ENCODE measurements at regions not wholly inside any gene's neighbourhood (a gene's known extent, or its start where the extent isn't known, plus 50 kb on each side); places are given as distances from the start of the nearest gene placed in this dataset.

- no peak for DNase-seq
These were observed 51.1 kb upstream of the ZNF236 start for GRCh38 chr18:76771192-76771799.

GRCh38 chr18:76767954-76768353 is 54.4 kb upstream of the ZNF236 start:
- DNase-seq = no peak

DNA sequence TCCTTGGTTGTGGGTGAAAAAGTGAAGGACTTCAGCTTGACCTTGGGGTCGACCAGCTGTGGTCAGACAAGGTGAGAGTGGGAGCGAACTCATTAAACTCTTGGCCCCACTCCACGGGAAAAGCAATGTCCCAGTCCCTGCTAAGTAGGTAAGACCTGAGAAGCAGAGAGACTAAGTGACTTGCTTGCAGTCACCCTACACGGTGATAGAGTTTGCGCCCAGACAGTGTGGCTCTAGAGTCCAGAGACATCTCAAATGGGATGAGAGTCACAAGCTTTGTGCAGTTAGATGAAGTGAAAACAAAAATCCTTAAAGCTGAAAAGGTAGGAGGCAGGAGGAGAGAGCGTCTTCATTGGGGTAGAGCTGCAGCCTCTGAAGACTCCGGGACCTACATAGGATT is 55.9 kb upstream of the ZNF236 start:
- no peak for DNase-seq

DNA sequence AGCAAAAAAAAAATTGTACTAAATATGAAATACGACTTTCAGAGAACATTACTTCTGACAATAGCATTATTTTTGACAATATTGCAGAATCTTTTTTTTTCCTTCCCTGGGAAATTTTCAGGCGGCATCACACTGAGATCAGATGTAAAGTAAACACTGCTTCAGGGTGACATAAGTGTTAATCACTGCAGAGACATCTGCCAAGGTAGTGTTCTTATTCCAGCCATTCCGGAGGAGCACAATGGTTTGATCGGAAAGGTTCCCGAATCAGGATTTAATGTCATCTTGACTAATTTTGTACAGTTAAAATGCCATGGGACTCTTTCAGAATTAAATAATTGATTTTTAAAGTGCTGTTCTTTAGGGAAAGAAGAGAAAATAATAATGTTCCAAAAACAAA is 56.7 kb upstream of the ZNF236 start:
- no peak for DNase-seq

DNA sequence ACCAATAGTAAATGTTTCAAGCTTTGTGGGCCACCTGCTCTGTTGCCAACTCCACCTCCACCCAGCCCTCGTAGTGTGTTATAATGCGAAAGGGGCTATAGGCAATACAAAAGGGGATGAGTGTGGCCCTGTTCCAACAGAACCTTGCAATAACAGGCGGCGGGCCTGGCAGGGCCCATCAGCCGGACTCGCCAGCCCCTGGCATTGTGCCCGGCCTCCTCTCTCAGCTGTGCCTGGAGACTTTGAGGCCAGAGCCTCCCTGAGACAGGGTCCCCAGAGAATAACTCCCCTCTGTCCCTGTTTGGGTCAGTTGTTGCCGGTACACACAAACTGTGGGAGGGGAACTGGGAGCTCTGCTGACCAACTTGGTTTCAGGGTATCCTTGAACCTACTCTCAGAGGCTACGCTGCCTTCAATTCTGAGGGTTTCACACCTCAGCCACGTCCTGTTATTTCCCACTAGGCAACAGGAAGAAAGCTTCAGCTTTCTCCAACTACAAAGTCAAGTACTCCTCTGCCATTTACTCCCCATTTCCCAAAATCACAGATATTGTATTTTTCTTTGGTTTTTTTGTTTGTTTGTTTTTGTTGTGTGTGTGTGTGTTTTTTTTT is 58.0 kb upstream of the ZNF236 start:
- no peak for DNase-seq

- DNase-seq = no peak
These were observed 63.3 kb upstream of the ZNF236 start for GRCh38 chr18:76759056-76759455.

GRCh38 chr18:76757925-76758324 is 64.4 kb upstream of the ZNF236 start:
- no peak for DNase-seq

DNA sequence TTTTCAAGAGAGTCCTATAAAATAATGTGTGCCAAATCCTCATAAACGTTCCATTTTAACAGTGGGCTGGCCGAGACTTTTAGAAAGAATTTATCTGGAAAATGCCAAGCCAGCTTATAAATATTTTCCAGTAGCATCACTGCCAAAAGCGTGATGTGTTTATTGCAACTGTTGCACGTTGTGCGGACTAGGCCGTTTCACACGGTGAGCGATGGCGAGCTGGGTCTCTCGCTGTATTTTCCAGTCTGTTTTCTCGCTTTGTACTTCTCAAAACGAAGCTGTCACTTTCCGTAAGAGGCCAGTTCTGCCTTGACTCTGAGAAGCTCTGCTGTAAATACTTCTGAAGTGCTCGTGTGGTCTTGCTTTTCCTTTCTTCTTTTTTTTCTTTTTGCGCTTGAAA is 65.0 kb upstream of the ZNF236 start:
- DNase-seq = no peak

- DNase-seq = no peak
These were observed 65.7 kb upstream of the ZNF236 start for GRCh38 chr18:76756531-76757253.

DNA sequence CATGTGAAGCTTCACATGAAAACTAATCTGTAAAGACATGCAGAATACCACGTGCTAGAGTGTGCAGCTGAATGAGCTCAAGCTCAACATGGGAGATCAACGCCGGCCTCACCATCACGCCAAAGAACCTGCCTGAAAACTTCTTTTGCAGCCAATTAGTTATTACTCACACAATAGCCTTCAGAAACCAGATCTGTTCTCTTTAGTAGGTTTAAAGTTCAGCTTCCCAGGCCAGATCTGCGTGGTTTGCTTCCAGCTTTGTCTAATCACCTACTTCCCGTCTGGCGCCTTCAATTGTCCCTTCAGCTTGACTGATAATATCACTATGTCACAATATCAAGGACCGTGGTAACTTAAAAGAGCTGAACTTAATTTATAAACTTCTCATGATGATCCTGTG is 68.0 kb upstream of the ZNF236 start:
- DNase-seq = no peak

DNA sequence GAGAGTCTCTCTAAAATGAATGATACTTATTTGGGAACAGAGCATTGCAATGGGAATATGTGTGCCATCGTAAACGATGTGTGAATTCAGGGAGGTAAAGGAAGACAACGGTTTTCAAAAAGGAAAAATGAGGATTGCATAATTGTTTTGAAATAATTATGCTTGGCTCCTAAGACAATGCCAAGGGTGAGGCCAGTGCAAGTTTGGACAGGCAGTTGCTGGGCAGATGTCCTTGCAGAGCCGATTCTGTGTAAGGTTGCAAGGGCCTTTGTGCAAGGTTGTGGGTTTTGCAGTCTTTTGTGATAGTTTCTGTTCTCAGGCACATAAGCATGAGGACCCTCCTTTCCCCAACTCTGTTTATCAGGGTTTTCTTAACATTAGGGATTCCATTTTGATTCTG is 70.0 kb upstream of the ZNF236 start:
- DNase-seq = no peak

DNA sequence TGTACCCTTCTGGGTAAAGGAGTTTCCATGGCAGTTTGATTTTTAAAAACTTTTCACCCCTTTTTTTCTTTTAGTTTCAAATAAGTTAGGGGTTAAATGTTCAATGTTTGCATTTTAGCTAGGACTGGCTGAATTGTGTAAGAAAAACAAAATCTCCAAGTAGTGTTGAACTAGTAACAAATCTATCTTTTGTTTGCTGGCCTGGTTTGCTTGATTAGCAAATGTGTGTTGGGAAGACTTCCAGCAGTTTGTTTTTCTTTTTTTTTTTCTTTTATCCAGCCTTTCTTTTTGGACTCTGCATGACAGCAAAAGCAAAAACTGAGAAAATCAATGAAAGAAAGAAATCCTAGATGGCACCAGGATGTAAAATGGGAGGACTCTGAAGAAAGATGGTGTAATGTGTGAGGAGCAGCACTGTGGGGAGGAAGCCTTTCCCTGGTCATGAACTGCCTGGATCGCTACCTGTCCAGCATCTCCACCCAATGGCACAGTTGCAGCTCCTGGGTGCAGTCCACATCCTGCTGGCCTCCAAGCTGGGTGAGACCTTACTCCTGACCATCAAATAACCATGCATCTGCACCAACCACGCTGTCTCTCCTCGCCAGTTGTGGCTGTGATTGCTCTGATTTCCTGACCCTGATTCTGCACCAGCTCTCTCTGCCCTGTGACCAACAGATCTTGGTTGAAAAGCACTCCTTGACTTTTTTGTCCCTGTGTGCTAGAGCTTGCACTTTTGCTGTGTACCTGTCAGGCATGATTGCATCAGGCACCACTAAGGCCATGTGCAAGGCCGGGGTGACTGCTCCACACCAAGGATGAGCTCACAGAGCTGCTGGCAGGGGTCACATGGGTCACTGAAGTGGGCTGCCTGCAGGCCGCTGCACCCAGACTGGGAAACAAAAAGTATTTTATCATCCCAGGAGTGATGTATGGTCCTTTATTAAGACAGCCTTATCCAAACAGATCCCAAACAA is 71.2 kb upstream of the ZNF236 start:
- DNase-seq = no peak

DNA sequence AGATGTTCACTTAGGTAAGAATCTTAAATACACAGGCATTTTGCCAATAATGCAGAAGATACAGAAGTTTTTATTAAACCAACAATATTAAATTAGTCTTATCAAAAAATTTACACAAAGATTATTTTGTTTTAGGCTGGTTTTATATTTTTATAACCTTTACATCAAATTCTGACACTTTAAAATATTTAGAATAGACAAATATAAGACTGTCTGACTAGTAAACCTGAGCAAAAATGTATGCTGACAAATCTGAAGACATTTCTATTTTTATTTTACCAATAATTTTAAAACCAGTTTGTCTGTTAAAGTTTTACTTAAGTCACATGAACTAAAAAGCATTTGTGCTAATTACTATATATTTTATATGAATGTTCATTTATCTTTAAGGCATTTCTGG is 72.1 kb upstream of the ZNF236 start:
- DNase-seq = no peak

DNA sequence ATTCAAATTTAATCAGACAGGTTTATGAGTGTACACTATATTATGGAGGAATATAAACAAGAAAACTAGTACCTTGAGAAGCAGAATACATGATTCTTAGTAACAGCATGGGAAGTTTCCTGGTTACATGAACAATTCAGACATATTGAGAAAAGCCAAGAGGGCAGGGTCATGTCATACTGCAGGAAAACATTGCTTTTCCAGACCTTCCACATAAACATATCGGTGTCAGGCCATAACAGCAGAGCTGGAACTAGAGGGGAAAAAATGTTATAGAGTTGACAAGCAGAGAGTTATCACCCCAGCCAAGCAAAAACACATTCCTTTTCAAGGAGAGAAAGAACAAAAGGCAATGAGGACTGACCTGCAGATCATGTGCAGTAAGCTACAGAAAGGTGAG is 74.7 kb upstream of the ZNF236 start:
- no peak for DNase-seq

GRCh38 chr18:76741346-76741745 is 81.0 kb upstream of the ZNF236 start:
- DNase-seq = no peak

GRCh38 chr18:76736309-76736708 is 86.0 kb upstream of the ZNF236 start:
- DNase-seq = no peak

GRCh38 chr18:76730901-76731300 is 91.5 kb upstream of the ZNF236 start:
- DNase-seq = no peak

GRCh38 chr18:76727589-76727988 is 94.8 kb upstream of the ZNF236 start:
- DNase-seq = no peak

DNA sequence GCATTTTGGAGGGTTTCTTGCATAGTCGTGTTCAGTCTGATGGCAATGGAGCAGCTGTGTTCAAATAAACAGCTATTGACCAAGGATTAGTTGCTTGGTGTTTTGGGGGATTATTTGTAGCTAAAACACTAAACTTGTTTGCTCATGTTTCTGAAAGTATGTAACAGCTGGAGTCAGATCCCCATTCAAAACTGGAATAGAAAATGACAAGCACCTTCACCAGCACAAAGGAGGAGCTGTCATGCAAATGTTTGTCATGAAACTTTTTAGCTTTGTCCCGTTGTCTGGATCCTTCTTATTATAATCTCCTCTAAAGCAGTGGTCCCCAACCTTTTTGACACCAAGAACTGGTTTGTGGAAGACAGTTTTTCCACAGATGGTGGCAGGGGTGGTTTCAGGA is 96.9 kb upstream of the ZNF236 start:
- no peak for DNase-seq

GRCh38 chr18:76722224-76723061 is 99.9 kb upstream of the ZNF236 start:
- no peak for DNase-seq

GRCh38 chr18:76721207-76721996 is 101.0 kb upstream of the ZNF236 start:
- DNase-seq = peak in 1 of 2 experiments; percentile 29

- DNase-seq = no peak
These were observed 101.7 kb upstream of the ZNF236 start for GRCh38 chr18:76720683-76721082.
